Stimulated activated CD8-positive, alpha-beta memory T cell treated with anti-CD3 and anti-CD28 coated beads, Interleukin-12 subunit alpha, Interleukin-12 subunit beta, amount 100 ng/mL, for 1 hour (primary cell): ENCODE measurements at regions not wholly inside any gene's neighbourhood (a gene's known extent, or its start where the extent isn't known, plus 50 kb on each side); places are given as distances from the start of the nearest gene placed in this dataset.

ENCODE experiments used
- DNase-seq: peaks from one replicate; pipeline ENCODE4 v3.0.0-alpha.2; 2020; ENCODE audit warnings: low read depth

DNA sequence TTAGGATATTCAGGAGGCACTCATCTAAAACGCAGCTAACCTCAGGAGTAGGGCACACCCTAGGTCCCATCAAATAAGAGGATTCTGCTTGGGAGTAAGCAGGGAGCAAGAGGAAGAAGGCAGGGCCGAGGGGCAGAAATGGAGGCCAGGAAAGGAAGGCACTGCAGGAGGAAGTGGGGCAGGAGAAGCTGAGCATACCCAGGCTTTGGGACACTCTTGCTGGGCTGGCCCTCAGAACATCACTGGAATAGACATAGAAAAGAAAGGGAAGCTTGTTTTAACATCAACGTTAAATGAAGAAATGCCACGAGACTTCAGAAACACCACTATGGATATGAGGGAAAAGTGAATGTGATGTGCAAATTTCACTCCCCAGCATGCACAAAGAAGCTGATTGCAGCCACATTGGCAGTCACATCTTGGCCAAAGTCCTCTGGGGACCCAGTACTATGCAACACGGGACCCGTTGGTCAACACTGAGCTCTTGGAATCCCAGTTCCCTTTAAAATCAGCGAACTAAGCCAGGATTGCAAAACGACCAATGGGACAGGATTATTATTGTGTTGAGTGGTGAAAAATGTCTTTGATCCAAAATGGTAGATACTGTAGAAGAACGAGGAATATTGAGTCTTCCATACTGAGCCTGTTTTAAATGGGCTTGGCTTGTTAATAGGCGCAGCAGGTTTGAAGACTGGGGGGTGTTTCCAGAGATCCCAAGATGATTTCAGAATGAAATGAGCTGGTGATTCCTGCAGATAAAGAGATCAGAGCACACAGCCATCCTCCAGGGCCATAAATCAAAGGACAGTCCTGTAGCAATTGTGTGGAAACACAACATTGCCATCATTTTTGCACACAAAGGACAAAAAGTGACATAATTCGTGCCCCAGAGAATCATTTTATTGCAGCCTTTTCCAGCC, 152.4 kb downstream of the TOMM20 start:
- no peak for DNase-seq

DNA sequence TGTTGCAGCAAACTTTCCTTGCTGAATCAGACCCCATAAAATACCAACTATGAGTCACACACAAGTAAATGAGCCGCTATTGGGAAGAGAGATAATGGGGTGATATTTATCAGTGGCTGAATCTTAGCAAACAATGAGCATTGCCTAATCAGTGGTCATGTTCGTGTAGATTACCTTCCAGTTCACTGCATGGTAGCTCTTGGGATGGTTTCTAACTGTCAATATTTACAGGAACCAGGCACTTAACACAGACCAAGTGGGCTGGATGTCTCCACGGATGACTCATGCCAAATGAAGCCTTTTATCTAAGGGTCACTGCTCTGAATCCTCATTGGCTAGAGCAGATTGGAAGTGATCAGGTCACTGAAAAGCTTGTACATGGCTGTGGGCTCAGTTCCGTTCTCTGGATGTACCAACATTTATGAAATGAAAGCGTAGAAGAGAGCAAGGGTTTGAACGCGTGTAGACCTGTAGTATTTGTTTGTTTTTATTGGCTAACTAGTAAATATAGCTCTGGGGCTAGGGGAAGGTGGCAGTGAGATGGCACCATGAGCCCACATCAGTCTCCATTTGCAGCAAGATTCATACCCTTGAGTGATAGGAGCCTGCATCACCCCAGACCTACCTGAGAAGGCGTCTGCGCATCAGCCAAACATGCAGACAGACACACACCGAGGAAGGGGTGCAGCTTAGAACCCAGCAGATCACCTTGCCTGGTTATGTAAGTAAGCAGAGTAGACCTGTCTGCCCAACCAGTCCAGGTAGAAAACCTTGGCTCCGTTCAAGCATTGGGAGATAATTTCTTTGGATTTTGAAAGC, 153.3 kb downstream of the TOMM20 start:
- no peak for DNase-seq

DNA sequence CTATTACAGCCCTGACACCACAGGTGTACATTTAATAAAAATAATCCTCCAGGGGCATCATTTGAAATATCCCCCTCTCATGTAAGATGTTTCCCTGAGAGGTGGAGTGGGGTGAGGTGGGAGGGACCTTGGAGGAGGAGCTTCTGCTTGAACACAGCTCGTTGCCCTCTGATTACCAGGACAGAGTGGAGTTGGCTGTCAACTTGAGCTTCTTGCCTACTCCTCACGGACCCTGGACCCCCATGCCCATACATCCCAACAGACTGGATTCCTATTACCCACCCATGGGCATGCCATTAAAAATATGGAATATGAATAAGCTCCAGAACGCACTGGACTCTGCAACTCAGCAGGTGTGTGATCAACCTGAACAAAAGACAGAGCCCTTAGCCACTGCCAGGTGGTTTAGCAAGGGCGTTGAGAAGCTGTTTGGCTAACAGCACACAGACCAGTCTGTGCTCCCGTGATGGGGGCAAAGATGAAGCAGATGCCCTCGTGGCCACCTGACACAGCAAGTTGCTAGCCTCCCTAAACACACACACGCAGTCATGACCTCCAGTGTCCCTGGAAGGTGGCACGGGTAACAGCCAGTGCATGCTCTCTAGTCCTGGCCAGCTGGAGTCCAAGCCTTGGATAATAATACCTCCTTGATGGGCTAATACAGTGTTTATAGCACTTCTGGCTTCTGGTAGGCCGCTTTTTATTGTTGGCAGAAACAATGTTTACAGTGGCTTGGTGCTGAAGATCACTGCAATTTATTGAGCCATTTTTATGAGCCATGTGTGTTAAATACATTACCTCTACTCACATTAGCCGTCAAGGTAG, 155.0 kb downstream of the TOMM20 start:
- no peak for DNase-seq

DNA sequence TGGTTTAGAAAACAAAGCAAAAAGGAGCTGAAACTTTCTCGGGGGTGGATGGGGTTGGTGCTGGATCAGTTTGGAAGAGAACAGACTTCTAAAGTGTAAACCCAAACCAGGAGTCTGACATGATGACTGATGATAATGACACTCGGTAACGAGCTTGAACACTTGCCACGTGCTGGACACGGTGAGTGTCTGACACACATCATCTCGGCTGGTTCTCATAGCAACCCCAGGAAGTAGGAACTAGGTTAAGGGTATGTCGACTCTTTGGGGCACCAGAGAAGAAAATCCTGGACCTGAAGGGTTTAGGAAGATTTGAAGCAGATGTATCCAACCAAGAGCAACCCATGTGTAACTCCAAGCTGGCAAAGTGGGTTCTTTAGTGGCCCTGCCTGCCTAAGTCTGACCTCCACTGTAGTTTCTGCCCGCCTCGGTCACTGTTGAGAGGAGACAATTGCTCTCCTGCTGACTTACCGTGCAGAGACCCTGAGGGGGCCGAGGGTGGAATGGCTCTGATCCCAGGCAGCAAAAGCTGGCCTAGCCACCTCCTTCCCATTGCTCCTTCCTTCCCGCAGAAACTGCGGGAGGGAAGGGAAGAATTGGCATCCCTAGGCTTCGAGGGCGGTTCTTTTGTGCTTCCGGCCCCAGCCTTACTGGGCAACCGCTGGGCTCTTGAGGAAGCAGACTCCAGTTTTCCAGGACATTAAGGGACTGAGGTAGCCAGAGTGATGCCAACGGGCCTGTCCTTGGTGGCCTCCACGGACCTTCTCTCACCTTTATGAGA, 156.0 kb downstream of the TOMM20 start:
- no peak for DNase-seq

DNA sequence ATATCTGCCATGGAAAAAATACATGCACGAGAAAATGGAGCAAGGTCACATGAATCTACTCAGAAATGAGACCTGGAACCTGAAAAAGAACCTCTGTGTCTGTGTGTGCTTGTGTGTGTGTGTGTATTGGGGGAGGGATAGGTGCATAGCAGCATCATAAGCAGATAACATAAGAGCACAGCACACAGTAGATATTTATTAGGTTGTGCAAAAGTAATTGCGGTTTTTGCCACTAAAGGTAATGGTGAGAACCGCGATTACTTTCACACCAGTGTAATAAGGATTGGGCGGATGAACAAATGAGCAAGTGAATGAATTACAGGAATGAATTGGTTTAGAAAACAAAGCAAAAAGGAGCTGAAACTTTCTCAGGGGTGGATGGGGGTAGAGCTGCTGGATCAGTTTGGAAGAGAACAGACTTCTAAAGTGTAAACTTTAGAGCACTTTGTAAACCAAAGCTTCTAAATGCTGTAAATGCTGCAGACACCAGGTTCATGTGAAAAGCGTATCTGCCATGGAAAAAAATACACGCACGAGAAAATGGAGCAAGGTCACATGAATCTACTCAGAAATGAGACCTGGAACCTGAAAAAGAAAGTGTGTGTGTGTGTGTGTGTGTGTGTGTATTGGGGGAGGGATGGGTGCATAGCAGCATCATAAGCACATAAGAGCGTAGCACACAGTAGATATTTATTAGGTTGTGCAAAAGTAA, 156.9 kb downstream of the TOMM20 start:
- no peak for DNase-seq

DNA sequence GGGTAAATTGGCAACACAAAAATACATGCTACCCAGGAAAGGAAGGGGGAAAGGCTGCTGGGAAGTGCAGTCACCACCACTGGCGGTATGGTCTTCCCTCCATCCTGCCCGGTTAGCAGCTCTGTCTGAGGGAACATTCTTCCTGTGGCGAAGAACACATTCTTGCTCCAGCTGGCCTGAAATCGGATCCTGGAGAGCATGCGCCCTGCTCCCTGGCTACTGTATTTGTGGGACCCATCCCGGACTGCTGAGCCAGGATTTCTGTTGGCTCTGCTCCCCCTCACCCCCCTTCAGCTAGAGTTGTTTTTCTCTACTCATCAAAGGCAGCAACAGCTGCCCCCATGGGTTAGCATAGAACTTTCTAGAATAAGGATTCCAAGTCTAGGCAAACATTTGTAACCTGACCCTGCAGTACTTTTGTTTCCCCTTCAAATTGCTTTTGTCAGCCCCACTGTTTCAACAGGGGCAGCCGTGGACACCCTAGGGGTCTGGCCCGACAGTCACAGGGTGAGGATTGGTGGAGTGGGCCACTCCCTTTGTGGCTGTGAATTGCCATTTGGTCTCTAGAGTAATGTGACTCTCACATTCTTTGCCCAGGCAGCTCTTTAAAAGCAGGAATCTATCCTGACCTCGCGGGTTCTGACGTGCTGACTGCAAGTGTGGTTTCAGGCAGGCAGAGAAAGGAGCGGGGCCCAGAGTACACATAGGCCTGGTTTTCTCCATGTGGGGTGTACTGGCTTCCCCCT, 157.7 kb downstream of the TOMM20 start:
- DNase-seq, result no peak

DNA sequence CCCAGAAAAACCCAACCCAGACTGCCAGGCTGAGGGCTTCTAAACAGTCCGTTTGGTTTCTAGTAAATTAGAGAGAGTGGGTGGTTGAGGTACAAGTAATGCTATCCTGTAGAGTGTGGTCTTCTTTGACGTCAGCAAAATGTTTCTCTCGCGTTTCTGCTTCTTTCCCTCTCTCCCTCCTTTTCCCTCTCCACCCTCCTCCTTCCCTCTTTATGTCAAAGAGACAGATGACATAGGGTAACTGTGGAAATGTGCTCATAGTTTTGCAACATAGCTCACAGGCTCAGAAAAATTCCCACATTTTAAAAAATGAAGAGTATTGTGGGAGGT, 158.3 kb downstream of the TOMM20 start:
- no peak for DNase-seq

DNA sequence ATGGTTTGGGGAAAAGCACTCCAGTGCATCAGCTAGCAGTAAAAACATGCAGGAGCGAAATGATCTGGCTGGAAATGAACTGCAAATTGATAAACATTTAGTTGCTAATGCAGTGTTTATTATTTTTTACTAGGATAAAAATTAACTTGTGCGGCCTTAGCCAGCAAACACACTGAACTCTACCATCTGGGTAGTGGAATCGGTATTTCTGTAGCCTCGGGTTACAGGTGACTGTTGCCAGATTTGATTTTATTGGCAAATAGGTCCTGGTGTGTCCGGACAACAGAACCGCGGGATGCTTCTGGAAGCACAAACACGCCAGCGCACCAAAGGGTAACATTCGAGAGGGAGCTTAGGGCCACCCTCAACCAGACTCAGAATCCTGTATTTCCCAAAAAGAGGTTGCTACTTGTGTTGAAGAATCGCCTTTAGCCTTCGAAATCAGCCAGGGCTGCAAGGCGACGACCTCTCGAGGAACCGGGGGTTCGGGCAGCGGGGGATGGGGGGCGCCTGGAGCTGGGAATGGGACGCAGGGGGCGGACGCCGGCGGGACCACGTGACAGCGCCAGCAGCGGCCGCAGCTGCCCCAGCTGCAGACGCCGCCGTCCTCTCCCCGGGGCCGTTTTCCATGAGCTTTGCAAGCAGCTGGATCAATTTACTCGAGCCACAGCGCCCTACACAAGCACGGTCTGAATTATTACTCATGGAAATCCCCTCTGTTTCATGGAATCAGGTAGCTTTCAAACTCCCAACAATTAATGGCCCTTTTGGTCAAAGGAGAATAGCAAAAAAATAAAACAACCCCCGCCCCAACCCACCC, 158.8 kb downstream of the TOMM20 start:
- no peak for DNase-seq

DNA sequence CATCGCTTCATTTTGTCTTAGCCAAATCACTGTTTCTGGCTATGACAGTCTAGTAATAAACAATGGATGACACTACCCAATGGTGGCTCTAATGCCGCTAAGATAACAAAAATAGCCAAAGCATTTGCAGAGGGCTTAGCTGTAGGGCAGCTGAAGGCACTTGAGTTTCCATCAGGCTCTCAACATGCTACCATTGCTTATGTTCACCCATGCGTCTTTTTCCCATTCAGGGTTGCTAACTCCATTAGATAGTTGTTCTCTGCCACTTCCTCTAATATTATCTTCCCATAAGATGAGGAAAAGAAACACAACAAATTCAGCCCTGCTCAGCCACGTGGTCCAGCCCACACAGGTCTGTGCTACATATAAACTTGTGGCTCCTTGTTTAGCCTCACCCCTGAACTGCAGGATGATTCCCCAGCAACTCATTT, 159.6 kb downstream of the TOMM20 start:
- no peak for DNase-seq

DNA sequence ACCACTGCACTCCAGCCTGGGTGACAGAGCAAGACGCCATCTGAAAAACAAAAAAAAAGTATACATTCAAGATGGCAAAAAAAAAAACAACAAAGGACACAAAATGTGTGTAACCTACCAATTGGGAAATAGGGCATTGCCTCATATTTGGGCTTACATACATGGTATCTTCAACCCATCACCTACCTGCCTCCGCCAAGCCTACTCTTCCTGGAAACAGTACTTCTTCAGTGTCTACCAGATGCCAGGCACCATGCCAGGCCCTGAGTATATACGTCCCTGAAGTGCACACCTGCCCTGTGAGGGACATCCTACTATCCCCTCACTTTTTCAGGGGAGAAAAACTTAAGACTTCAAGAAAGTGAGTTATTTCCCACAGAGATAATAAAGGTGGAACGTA, 160.2 kb downstream of the TOMM20 start:
- no peak for DNase-seq

DNA sequence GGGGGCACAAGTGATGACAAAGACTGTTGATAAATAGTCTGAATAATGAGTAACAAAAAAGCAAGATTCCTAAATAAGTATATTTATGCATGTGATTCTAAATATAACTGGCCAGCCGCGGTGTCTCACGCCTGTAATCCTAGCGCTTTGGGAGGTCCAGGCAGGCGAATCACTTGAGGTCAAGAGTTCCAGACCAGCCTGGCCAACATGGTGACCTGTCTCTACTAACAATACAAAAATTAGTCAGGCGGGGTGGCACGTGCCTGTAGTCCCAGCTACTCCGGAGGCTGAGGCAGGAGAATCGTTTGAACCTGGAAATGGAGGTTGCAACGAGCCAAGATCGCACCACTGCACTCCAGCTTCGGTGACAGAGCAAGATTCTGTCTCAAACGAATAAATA, 161.5 kb downstream of the TOMM20 start:
- no peak for DNase-seq

DNA sequence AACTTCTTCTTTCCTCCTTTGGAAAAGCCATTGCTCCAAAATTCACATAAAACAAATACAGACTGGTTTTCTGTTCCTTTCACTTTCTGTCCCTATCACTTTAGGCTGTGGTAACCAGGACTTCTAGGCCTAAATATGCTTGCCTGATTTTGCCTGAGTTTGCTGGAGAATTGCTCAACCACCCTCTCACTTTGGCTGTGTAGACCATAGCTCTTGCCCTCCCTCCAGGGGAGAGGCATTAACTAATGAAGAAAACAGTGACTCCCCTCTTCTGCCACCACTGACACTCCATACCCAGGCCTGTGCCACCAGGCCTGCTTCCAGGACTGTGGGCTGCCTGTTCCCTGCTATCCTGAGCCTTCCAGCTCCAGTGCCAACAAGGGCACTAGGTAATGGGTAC, 163.5 kb downstream of the TOMM20 start:
- DNase-seq, result no peak

DNA sequence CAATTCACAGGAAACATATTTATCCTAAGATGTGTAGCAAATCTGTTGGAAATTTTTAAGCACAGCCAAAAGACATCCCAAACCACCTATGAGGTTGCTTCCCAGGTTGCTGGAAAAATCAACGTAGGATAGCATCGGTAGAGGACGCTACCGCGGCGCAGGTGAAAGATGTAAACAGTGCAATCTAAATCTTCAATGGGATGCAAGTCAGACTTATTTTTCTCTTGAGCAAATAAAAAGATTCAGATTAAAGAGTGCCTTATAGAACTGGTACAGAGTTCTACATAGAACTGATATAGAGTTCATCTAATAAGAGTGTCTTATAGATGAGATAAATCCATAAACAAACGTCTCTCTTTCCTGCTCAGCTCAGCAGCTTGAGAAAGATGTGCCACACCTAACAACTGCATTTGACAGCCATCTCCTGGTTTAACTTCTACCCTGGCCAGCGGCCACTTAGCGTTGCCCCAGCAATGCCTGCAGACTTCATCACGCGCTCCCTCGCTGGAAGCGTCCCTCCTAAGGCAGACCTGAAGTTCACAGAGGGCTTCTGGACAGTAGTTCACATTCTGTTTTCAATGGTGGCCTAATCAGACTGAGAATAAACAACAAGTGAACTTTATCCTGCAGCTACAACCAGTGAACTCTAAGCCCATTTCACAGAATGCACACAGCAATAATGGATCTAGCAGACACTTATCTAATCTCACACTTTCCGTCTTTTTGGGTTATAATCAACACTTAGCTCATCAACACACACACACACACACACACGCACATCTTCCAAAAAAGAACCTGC, 164.5 kb downstream of the TOMM20 start:
- DNase-seq, result no peak

DNA sequence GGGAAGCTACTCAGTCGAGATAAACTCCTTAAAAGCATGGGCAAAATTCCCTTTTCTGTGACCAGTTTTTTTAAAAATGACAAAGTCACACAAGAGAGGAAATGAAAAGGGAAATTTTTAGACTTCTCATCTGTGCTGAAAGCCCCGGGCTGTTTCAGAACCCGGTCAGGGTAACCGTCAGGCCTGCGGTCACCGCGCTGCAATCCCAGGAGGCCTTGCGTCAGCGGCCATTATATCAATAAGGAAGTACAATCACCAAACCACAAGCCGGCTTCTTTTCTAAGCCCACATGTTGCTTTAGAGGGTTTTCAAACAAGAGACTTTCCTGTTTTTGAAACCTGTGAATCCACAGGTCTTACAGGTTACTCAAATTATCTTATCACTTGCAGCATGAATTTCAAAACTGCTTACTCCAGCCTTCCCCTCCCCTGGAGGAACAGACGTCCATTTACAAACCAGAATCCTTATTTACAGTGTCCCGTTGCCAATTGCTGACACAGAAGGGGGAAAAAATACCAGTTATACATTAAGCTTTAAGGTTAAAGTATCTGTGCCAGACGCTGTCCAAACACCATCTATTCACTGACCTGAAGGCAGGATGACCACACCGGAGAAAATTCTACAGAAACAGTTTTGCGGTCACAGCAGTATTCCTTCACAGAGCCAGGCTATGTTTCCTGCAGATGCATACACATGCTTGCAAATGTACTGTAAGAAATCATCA, 165.3 kb downstream of the TOMM20 start:
- peak; percentile 76 for DNase-seq

DNA sequence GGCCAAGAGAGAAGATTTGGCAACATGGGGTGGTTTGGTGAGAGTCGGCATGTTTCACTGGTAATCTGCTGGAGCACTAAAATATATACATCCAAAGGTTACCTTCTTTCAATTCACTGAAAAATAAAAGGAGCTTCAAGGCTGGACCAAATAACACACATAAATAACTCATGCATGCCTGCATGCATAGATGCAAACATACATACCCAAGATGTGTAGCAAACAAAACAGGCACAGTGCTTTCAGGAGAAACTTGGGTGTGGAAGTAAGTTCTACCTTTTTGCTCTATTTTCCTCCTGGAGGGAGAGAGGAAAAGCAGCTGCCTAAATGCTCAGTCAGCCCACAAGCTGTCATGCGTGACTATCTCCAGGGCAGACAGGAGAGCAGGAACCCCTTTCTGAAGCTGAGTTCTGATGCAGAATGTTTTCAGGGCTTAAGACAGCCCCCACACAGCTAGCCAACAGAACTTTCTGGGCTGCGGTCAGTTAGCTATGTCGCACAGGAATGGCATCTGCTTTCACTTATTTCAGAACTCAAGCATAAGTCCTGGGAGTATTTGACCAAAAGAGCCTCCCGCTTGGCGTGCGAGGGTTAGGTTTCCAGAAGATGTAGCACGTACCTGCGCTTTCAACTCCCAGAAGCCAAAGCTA, 166.2 kb downstream of the TOMM20 start:
- no peak for DNase-seq

DNA sequence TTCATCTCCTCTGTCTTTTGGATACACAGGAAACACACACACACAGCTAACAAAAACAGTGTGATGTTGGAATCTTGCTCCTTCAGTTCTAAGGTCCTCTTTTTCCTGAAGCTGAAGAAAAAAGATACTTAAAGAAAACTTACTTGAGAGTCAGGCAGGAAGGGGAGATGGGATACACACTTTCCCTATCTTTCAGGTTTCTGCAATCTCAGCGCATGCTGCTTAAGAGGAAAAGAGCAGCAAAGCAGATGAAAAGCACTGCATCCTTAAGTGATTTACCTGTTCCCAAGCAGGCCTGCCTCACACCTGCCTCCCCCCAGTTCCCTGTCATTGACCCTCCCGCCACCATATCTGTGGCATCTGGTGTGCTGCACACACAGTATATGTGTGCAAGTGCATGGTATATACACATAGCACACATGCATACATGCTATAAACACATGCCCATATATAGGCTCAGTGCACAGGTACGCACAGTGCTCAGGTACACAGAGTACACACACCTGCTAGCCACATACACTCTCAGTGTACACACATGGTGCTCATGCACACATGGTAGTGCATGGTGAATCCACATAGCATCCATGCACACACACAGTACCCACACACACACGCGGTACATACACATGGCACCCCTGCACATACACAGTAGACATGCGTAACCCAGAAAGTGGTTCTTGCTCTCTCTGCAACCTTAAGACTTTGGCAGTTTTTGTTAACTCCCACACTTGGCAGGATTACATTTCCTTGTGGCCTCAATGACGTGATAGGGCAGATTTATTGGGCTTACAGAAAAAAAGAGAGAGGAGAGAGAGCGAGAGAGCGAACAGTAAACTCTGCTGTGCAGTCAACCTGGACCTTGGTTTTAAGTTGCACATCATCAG, 166.9 kb downstream of the TOMM20 start:
- no peak for DNase-seq
